NT2/D1 (cell line): ENCODE measurements at regions not wholly inside any gene's neighbourhood (a gene's known extent, or its start where the extent isn't known, plus 50 kb on each side); places are given as distances from the start of the nearest gene placed in this dataset.

Experiments
- DNase-seq: peaks from one replicate; pipeline ENCODE4 v3.0.0-alpha.2; 2011; ENCODE audit warnings: low read depth, low spot score
- H3K27me3 ChIP-seq: 2 replicates; pipeline ENCODE4 v1.6.0; 2011; ENCODE audit warnings: mild to moderate bottlenecking; ENCODE audit not compliant: insufficient read length, insufficient read depth
- H3K36me3 ChIP-seq: 2 replicates; pipeline ENCODE4 v1.6.1; 2011; ENCODE audit warnings: mild to moderate bottlenecking, low read length, mixed read lengths; ENCODE audit not compliant: insufficient read depth, insufficient read length
- H3K4me1 ChIP-seq: 2 replicates; pipeline ENCODE4 v1.5.1; 2011; ENCODE audit not compliant: insufficient read depth, insufficient read length
- H3K4me3 ChIP-seq: 2 replicates; pipeline ENCODE4 v1.5.1; 2011; ENCODE audit warnings: low read depth; ENCODE audit not compliant: insufficient read length
- H3K9ac ChIP-seq: 2 replicates; pipeline ENCODE4 v1.6.0; 2011; ENCODE audit warnings: low read depth; ENCODE audit not compliant: insufficient read length
- H3K9me3 ChIP-seq: 2 replicates; pipeline ENCODE4 v1.5.1; 2011; ENCODE audit warnings: mild to moderate bottlenecking, low read length; ENCODE audit not compliant: insufficient read depth
- SUZ12 ChIP-seq: IDR thresholded peaks from 2 replicates; pipeline ENCODE4 v1.6.1; 2011; ENCODE audit not compliant: insufficient read length, insufficient read depth; ENCODE audit errors: extremely low read depth
- YY1 ChIP-seq: IDR thresholded peaks from 2 replicates; pipeline ENCODE4 v1.6.1; 2011; ENCODE audit not compliant: insufficient read length, insufficient read depth
- ZNF274 ChIP-seq: IDR thresholded peaks from 2 replicates; pipeline ENCODE4 v1.6.1; 2011; ENCODE audit warnings: mild to moderate bottlenecking, low read depth, low read length

GRCh38 chr2:155815851-155816250 is 516.7 kb downstream of the NR4A2 start:
- H3K36me3 ChIP-seq, result no peaks in the 10 kb centered on the region
- H3K9ac ChIP-seq, result no peak overlapping the region
- peaks cover 16% of the 10 kb centered on the region; the same call in 1 of the 2 replicates for H3K9me3 ChIP-seq
- TF ChIP-seq SUZ12, result no peak
- no peak for TF ChIP-seq ZNF274
- no peak for TF ChIP-seq YY1
- H3K4me3 ChIP-seq, result no peak overlapping the region
- H3K4me1 ChIP-seq, result no peaks in the 10 kb centered on the region
- DNase-seq, result peak; percentile 28
- H3K27me3 ChIP-seq, result no peaks in the 10 kb centered on the region

- peaks cover 16% of the 10 kb centered on the region; the same call in 1 of the 2 replicates for H3K9me3 ChIP-seq
- no peak overlapping the region for H3K9ac ChIP-seq
- H3K27me3 ChIP-seq, result no peaks in the 10 kb centered on the region
- no peaks in the 10 kb centered on the region for H3K36me3 ChIP-seq
- no peaks in the 10 kb centered on the region for H3K4me1 ChIP-seq
- no peak for DNase-seq
- TF ChIP-seq SUZ12 (no peak), ZNF274 (no peak), YY1 (no peak)
- no peak overlapping the region for H3K4me3 ChIP-seq
These were observed 517.2 kb downstream of the NR4A2 start for GRCh38 chr2:155815275-155815674.

- Histone ChIP-seq H3K9me3 (no peaks in the 10 kb centered on the region), H3K36me3 (no peaks in the 10 kb centered on the region), H3K9ac (no peak overlapping the region), H3K4me1 (no peaks in the 10 kb centered on the region), H3K4me3 (no peak overlapping the region), H3K27me3 (no peaks in the 10 kb centered on the region)
- no peak for DNase-seq
- no peak for TF ChIP-seq ZNF274
- no peak for TF ChIP-seq YY1
- TF ChIP-seq SUZ12, result no peak
These were observed 522.1 kb downstream of the NR4A2 start for GRCh38 chr2:155810411-155810810.

- Histone ChIP-seq H3K9me3 (no peaks in the 10 kb centered on the region), H3K36me3 (no peaks in the 10 kb centered on the region), H3K27me3 (no peaks in the 10 kb centered on the region), H3K4me1 (no peaks in the 10 kb centered on the region), H3K9ac (no peak overlapping the region), H3K4me3 (no peak overlapping the region)
- no peak for DNase-seq
- TF ChIP-seq SUZ12 (no peak), ZNF274 (no peak), YY1 (no peak)
These were observed 529.6 kb downstream of the NR4A2 start for GRCh38 chr2:155802888-155803287.

- H3K9me3 ChIP-seq, result peaks cover 35% of the 10 kb centered on the region
- H3K36me3 ChIP-seq, result no peaks in the 10 kb centered on the region
These were observed 539.9 kb downstream of the NR4A2 start for GRCh38 chr2:155792666-155793065.

GRCh38 chr2:155770516-155770915 is 562.0 kb downstream of the NR4A2 start:
- Histone ChIP-seq H3K9me3 (no peaks in the 10 kb centered on the region), H3K27me3 (no peaks in the 10 kb centered on the region), H3K9ac (no peak overlapping the region), H3K36me3 (no peaks in the 10 kb centered on the region), H3K4me3 (no peak overlapping the region), H3K4me1 (peaks cover 4% of the 10 kb centered on the region)
- DNase-seq, result no peak
- no peak for TF ChIP-seq ZNF274
- no peak for TF ChIP-seq YY1
- no peak for TF ChIP-seq SUZ12

More at GRCh38 chr2:155792666-155793065, 539.9 kb downstream of the NR4A2 start:
- no peaks in the 10 kb centered on the region for H3K27me3 ChIP-seq
- TF ChIP-seq YY1 (no peak), SUZ12 (no peak), ZNF274 (no peak)
- no peak overlapping the region for H3K4me3 ChIP-seq
- H3K4me1 ChIP-seq, result no peaks in the 10 kb centered on the region
- H3K9ac ChIP-seq, result no peak overlapping the region
- no peak for DNase-seq

GRCh38 chr2:155766342-155767115 is 566.0 kb downstream of the NR4A2 start:
- Histone ChIP-seq H3K9ac (no peak overlapping the region), H3K27me3 (no peaks in the 10 kb centered on the region), H3K4me1 (peaks cover 4% of the 10 kb centered on the region), H3K36me3 (no peaks in the 10 kb centered on the region), H3K9me3 (no peaks in the 10 kb centered on the region), H3K4me3 (no peak overlapping the region)
- no peak for DNase-seq
- no peak for TF ChIP-seq YY1
- no peak for TF ChIP-seq ZNF274
- TF ChIP-seq SUZ12, result no peak

- no peak overlapping the region for H3K4me3 ChIP-seq
- no peak for DNase-seq
- no peak overlapping the region for H3K9ac ChIP-seq
- H3K4me1 ChIP-seq, result no peaks in the 10 kb centered on the region
- TF ChIP-seq SUZ12 (no peak), YY1 (no peak), ZNF274 (no peak)
- H3K27me3 ChIP-seq, result no peaks in the 10 kb centered on the region
- H3K9me3 ChIP-seq, result no peaks in the 10 kb centered on the region
- no peaks in the 10 kb centered on the region for H3K36me3 ChIP-seq
These were observed 577.0 kb downstream of the NR4A2 start for GRCh38 chr2:155755481-155755880.
